Hepatocyte (in vitro differentiated cells): ENCODE measurements at regions not wholly inside any gene's neighbourhood (a gene's known extent, or its start where the extent isn't known, plus 50 kb on each side); places are given as distances from the start of the nearest gene placed in this dataset.

Experiments used
- EZH2 ChIP-seq: fragments of 200-600 bp; sonication (generic); IDR thresholded peaks from 2 replicates; pipeline ENCODE4 v1.6.1; 2016; ENCODE audit warnings: antibody characterized with exemption, mild to moderate bottlenecking, borderline replicate concordance
- EZH2phosphoT487 ChIP-seq: fragments of 200-600 bp; sonication (generic); IDR thresholded peaks from one replicate; pipeline ENCODE4 v1.6.1; 2018; ENCODE audit warnings: antibody characterized with exemption, mild to moderate bottlenecking, low read depth, moderate library complexity; ENCODE audit not compliant: unreplicated experiment, severe bottlenecking
- TF ChIP-seq, protein P1 (sequence below): fragments of 200-600 bp; sonication (generic); IDR thresholded peaks from 2 replicates; pipeline ENCODE4 v1.5.1; 2016; ENCODE audit warnings: antibody characterized with exemption, mild to moderate bottlenecking; ENCODE audit not compliant: poor library complexity

DNA sequence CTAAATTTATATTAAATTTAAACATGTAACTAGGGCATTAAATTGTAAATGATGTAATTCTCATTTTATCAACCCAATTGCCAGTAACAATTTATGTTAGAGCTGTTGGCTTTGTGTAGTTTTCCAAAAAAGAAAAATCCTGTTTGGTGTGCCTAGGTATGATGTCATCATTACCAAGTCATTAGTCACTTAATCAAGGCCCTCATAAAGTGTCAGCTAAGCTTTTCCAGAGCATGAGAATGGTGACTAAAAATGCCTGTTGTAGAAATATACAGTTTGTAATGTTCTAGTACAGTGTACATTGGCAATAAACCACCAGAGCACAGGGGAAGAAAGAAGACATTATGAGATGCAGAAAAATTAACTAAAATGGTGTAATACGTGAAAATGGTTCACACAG is 593.8 kb upstream of the ANKRD30A start:
- TF ChIP-seq, protein P1, sequence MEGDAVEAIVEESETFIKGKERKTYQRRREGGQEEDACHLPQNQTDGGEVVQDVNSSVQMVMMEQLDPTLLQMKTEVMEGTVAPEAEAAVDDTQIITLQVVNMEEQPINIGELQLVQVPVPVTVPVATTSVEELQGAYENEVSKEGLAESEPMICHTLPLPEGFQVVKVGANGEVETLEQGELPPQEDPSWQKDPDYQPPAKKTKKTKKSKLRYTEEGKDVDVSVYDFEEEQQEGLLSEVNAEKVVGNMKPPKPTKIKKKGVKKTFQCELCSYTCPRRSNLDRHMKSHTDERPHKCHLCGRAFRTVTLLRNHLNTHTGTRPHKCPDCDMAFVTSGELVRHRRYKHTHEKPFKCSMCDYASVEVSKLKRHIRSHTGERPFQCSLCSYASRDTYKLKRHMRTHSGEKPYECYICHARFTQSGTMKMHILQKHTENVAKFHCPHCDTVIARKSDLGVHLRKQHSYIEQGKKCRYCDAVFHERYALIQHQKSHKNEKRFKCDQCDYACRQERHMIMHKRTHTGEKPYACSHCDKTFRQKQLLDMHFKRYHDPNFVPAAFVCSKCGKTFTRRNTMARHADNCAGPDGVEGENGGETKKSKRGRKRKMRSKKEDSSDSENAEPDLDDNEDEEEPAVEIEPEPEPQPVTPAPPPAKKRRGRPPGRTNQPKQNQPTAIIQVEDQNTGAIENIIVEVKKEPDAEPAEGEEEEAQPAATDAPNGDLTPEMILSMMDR = no peak
- TF ChIP-seq EZH2 (no peak), EZH2phosphoT487 (no peak)
